IMR-90 (cell line): ENCODE measurements at regions not wholly inside any gene's neighbourhood (a gene's known extent, or its start where the extent isn't known, plus 50 kb on each side); places are given as distances from the start of the nearest gene placed in this dataset.

ENCODE experiments used
- ATAC-seq: fragments of 200-7000 bp; cut with Tn5 transposase; 2 replicates; pipeline ENCODE4 v1.9.1; 2020; ENCODE audit warnings: low read depth, mild to moderate bottlenecking, moderate library complexity
- BruUV-seq: library from RNA; stranded (reverse); fragments of 400-500 nt; replicated peaks from 2 replicates; lab custom pipeline; 2021; lab: Mats Ljungman, UMichigan
- CTCF ChIA-PET: fragments of 300-600 bp; formaldehyde crosslinking; extraction: SDS; loops from one replicate; lab custom pipeline; 2021; ENCODE audit warnings: antibody characterized with exemption; lab: Yijun Ruan, JAX
- POLR2A ChIA-PET: fragments of 300-600 bp; sonication (Branson Sonifier 250); formaldehyde crosslinking; loops from one replicate; lab custom pipeline; 2022; ENCODE audit warnings: antibody characterized with exemption; ENCODE audit not compliant: unreplicated experiment; lab: Charles Lee
- DNase-seq: peaks from one replicate; pipeline ENCODE4 v3.0.0; 2013
- H2AFZ ChIP-seq: replicated peaks from 2 replicates; pipeline ENCODE3; 2013; ENCODE audit warnings: low read length, mild to moderate bottlenecking; ENCODE audit not compliant: poor library complexity
- H2AK5ac ChIP-seq: 2 replicates; pipeline ENCODE4 v1.6.1; 2013; ENCODE audit warnings: low read depth, low read length, inconsistent platforms
- H2AK9ac ChIP-seq: replicated peaks from 2 replicates; pipeline ENCODE3; 2013; ENCODE audit warnings: mild to moderate bottlenecking, low read depth, low read length, moderate library complexity; ENCODE audit not compliant: poor library complexity
- H2BK120ac ChIP-seq: 2 replicates; pipeline ENCODE4 v1.6.1; 2013; ENCODE audit warnings: low read depth, low read length, inconsistent platforms
- H2BK15ac ChIP-seq: 3 replicates; pipeline ENCODE4 v1.6.1; 2013; ENCODE audit warnings: low read depth, low read length, inconsistent platforms
- H2BK20ac ChIP-seq: 2 replicates; pipeline ENCODE4 v1.6.1; 2013; ENCODE audit warnings: low read depth, mild to moderate bottlenecking, inconsistent platforms, low read length, moderate library complexity
- H2BK5ac ChIP-seq: 2 replicates; pipeline ENCODE4 v1.6.1; 2013; ENCODE audit warnings: mild to moderate bottlenecking, low read depth, low read length, inconsistent platforms; ENCODE audit not compliant: poor library complexity, severe bottlenecking
- H3K14ac ChIP-seq: replicated peaks from 2 replicates; pipeline ENCODE4 v1.6.1; 2013; ENCODE audit warnings: low read depth, low read length, inconsistent platforms
- H3K18ac ChIP-seq: 2 replicates; pipeline ENCODE4 v1.6.1; 2013; ENCODE audit warnings: low read depth, low read length, control low read depth
- H3K23ac ChIP-seq: 2 replicates; pipeline ENCODE4 v1.6.1; 2013; ENCODE audit warnings: low read depth, low read length, inconsistent platforms
- H3K27ac ChIP-seq: 2 replicates; pipeline ENCODE4 v1.5.1; 2013; ENCODE audit warnings: mild to moderate bottlenecking, control low read depth, low read length; ENCODE audit not compliant: insufficient read depth
- H3K27me3 ChIP-seq: 2 replicates; pipeline ENCODE4 v1.6.1; 2013; ENCODE audit warnings: low read length; ENCODE audit not compliant: control insufficient read depth, insufficient read depth
- H3K36me3 ChIP-seq: 2 replicates; pipeline ENCODE4 v1.6.1; 2013; ENCODE audit warnings: low read length, mixed read lengths; ENCODE audit not compliant: control insufficient read depth, insufficient read depth
- H3K4ac ChIP-seq: 2 replicates; pipeline ENCODE4 v1.6.1; 2013; ENCODE audit warnings: low read depth, low read length, inconsistent platforms
- H3K4me1 ChIP-seq: 2 replicates; pipeline ENCODE4 v1.6.1; 2013; ENCODE audit warnings: low read length, mixed read lengths; ENCODE audit not compliant: control insufficient read depth, insufficient read depth
- H3K4me2 ChIP-seq: 2 replicates; pipeline ENCODE4 v1.6.1; 2013; ENCODE audit warnings: low read depth, mild to moderate bottlenecking, control low read depth, low read length, moderate library complexity
- H3K4me3 ChIP-seq: 2 replicates; pipeline ENCODE4 v1.5.1; 2013; ENCODE audit warnings: low read depth, mild to moderate bottlenecking, control low read depth, low read length, moderate library complexity; ENCODE audit not compliant: insufficient read depth
- H3K56ac ChIP-seq: 2 replicates; pipeline ENCODE4 v1.6.1; 2013; ENCODE audit warnings: low read length, inconsistent platforms; ENCODE audit not compliant: insufficient read depth; ENCODE audit errors: extremely low read depth
- H3K79me1 ChIP-seq, 2 experiments: 2 replicates each; pipeline ENCODE4 v1.6.1; 2013; ENCODE audit warnings: low read length in 2 of 2, inconsistent platforms in 1 of 2, low read depth in 1 of 2
- H3K9ac ChIP-seq: 2 replicates; pipeline ENCODE4 v1.6.1; 2013; ENCODE audit warnings: low read depth, low read length, control low read depth
- H3K9me1 ChIP-seq: 2 replicates; pipeline ENCODE4 v1.6.1; 2013; ENCODE audit warnings: low read length, inconsistent platforms; ENCODE audit not compliant: insufficient read depth
- H3K9me3 ChIP-seq: 2 replicates; pipeline ENCODE4 v1.6.1; 2013; ENCODE audit warnings: low read length; ENCODE audit not compliant: control insufficient read depth, insufficient read depth
- H4K20me1 ChIP-seq: 2 replicates; pipeline ENCODE4 v1.6.1; 2013; ENCODE audit warnings: low read length, inconsistent platforms; ENCODE audit not compliant: insufficient read depth
- H4K5ac ChIP-seq: 2 replicates; pipeline ENCODE4 v1.6.1; 2013; ENCODE audit warnings: mild to moderate bottlenecking, low read depth, low read length, control low read depth
- H4K8ac ChIP-seq, 2 experiments: 2 replicates each; pipeline ENCODE4 v1.6.1; 2013; ENCODE audit warnings: low read depth in 2 of 2, low read length in 2 of 2, control low read depth in 1 of 2, inconsistent platforms in 1 of 2
- H4K91ac ChIP-seq: 2 replicates; pipeline ENCODE4 v1.6.1; 2013; ENCODE audit warnings: low read depth, low read length, inconsistent platforms; ENCODE audit not compliant: insufficient read depth
- CEBPB ChIP-seq: IDR thresholded peaks from 2 replicates; pipeline ENCODE4 v1.6.1; 2012; ENCODE audit warnings: low read depth, low read length, improper control_type of control experiment
- NFE2L2 ChIP-seq: fragments of 150-350 bp; IDR thresholded peaks from 2 replicates; pipeline ENCODE4 v1.6.1; 2016; ENCODE audit warnings: low read depth, mild to moderate bottlenecking, low read length
- RAD21 ChIP-seq: IDR thresholded peaks from 2 replicates; pipeline ENCODE4 v1.6.1; 2012; ENCODE audit warnings: low read length, improper control_type of control experiment
- RFX5 ChIP-seq: IDR thresholded peaks from 2 replicates; pipeline ENCODE4 v1.8.0; 2012; ENCODE audit warnings: low read depth, mild to moderate bottlenecking, low read length, moderate library complexity
- WGBS, 2 experiments: methylation state at CpG; one replicate each; pipeline versions ENCODE4 v1.1.5 to v1.1.7; 2013; ENCODE audit warnings: missing lambda C conversion rate in 2 of 2; ENCODE audit not compliant: insufficient read length in 1 of 2; ENCODE audit errors: extremely low coverage in 2 of 2; 5-methylcytosine and 5-hydroxymethylcytosine counted together
- dilution Hi-C: fragments of 300-500 bp; cut with HindIII; formaldehyde crosslinking; loops from one replicate; pipeline ENCODE4 v1.14.3; 2018; ENCODE audit warnings: low sequenced_read_pairs; ENCODE audit not compliant: unreplicated experiment
- in situ Hi-C: fragments of 300-500 bp; cut with MboI; formaldehyde crosslinking; loops from 3 replicates; pipeline ENCODE4 v1.14.3; 2019; ENCODE audit warnings: low sequenced_read_pairs, inconsistent platforms, mixed read lengths
- intact Hi-C: fragments of 100-400 bp; cut with micrococcal nuclease; formaldehyde crosslinking; loops from 2 replicates; pipeline ENCODE4 v1.10.0; 2022

DNA sequence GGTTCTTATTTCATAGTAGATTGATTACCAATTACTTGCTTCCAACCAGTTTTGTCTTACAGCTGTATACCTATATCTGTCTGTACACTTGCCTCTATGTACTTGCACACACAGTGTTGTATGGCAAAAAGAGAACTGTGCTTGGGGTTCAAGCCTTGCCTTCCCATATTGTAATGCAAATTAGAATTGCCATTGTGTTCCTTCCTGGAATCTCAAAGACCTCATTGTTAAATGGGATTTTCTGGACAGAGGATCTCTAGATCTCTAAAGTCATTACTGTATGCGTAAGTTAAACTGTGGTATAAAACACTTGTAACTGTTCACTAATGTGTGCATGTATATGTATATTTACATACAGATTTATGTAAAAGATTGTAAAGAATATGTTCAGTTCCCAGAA, 428.8 kb downstream of the CAAP1 start:
- no TSS peak for BruUV-seq
- CTCF ChIA-PET: no interaction called here

More for the DNA sequence above, 428.8 kb downstream of the CAAP1 start:
- no peaks in the 10 kb centered on the region for H3K27me3 ChIP-seq
- POLR2A ChIA-PET: no interaction called here
- no peak overlapping the region for H2BK120ac ChIP-seq
- no peaks in the 10 kb centered on the region; the same call in 1 of the 2 replicates for H3K9me3 ChIP-seq
- no peaks in the 10 kb centered on the region for H4K20me1 ChIP-seq
- no peak overlapping the region for H2AK5ac ChIP-seq
- WGBS, 2 experiments: no CpG with 5 or more reads among the region's 1 CpG
- H3K9ac ChIP-seq: no peak overlapping the region
- H2AK9ac ChIP-seq: no peak overlapping the region
- H2BK5ac ChIP-seq: no peak overlapping the region
- H3K9me1 ChIP-seq: no peaks in the 10 kb centered on the region
- intact Hi-C loops: no loop called here
- no peak overlapping the region for H3K23ac ChIP-seq
- no peak overlapping the region for H3K27ac ChIP-seq
- no peak for DNase-seq
- H4K8ac ChIP-seq: no peak overlapping the region
- no peaks in the 10 kb centered on the region for H3K36me3 ChIP-seq
- no peak overlapping the region for H3K18ac ChIP-seq
- H2BK15ac ChIP-seq: no peak overlapping the region
- no peak overlapping the region for H3K4me2 ChIP-seq
- no peak overlapping the region for H2BK20ac ChIP-seq
- no peak overlapping the region for H4K91ac ChIP-seq
- no peak for ATAC-seq
- no peak overlapping the region for H3K4ac ChIP-seq
- dilution Hi-C loops: no loop called here
- TF ChIP-seq CEBPB: no peak
- no peak for TF ChIP-seq RAD21
- no peak for TF ChIP-seq RFX5
- TF ChIP-seq NFE2L2: no peak
- H4K5ac ChIP-seq: no peak overlapping the region
- no peaks in the 10 kb centered on the region for H3K4me1 ChIP-seq
- no peaks in the 10 kb centered on the region for H3K79me1 ChIP-seq
- no peak overlapping the region for H3K4me3 ChIP-seq
- H3K14ac ChIP-seq: no peak overlapping the region
- in situ Hi-C loops: no loop called here
- H3K56ac ChIP-seq: no peak overlapping the region
- no peak overlapping the region for H2AFZ ChIP-seq
